ENCODE measurements at regions not wholly inside any gene's neighbourhood (a gene's known extent, or its start where the extent isn't known, plus 50 kb on each side); places are given as distances from the start of the nearest gene placed in this dataset.
"Not testable (repeated sequence)": the region's sequence is repeated elsewhere in the genome, so short reads cannot be mapped to it uniquely, and the experiment has no call there.

DNA sequence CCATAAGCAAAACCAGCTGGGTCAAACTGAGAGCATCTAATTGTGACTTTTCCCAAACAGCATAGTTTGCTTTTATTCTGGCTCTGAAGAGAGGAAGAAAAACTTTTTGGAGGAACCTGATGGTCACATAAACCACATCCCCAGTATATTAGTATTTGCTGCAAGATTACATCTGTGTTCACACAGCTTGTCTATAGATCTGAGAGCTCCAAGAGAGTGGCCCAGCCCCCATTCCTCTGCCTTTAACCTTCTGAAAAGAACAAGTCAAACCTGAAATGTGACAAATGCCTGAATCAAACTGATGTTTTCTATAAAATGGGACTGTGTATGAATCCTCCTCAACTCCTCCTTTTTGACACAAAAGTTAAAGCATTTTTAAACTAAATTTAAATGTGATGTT is 435.2 kb downstream of the ZNF479 start:
- not testable (repeated sequence) for H3K27ac Mint-ChIP-seq; H3K27me3 Mint-ChIP-seq (ENCODE audit: low read depth); H3K4me1 Mint-ChIP-seq (ENCODE audit: low read depth); H3K4me3 Mint-ChIP-seq; H3K36me3 Mint-ChIP-seq (ENCODE audit: low read depth)
- H3K9me3 Mint-ChIP-seq: peaks cover 64% of the 10 kb centered on the region

DNA sequence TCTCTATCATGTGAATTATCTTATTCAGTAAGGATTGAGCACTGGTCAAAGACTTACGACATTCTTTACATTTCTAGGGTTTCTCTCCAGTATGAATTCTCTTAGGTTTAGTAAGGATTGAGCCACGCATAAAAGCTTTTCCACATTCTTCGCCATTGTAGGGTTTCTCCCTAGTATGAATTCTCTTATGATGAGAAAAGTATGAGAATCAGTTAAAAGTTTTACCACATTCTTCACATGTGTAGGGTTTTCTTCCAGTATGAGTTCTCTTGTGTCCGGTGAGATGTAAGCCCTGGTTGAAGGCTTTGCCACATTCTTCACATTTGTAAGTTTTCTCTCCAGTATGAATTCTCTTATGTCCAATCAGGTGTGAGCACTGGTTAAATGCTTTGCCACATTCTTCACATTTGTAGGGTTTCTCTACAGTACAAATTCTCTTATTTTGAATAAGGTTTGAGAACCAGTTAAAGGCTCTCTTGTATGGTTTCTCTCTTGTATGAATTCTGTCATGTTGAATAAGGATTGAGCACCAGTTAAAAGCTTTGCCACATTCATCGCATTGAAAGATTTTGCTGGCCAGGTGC is 445.9 kb downstream of the ZNF479 start:
- H3K27ac Mint-ChIP-seq: no peak overlapping the region

DNA sequence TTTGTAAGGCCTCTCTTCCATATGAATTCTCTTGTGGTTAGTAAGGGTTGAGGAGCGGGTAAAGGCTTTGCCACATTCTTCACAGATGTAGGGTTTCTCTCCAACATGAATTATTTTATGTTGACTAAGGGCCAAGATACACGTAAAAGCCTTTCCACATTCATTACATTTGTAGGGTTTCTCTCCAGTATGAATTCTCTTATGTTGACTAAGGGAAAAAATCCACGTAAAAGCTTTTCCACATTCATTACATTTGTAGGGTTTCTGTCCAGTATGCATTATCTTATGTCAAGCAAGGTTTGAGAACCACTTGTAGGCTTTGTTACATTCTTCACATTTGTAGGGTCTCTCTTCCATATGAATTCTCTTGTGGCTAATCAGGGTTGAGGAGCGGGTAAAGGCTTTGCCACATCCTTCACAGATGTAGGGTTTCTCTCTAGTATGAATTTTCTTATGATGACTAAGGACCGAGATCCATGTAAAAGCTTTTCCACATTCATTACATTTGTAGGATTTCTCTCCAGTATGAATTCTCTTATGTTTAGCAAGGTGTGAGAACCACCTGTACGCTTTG is 493.0 kb downstream of the ZNF479 start:
- no peaks in the 10 kb centered on the region for H3K4me1 Mint-ChIP-seq (ENCODE audit: low read depth)
- no peak overlapping the region for H3K27ac Mint-ChIP-seq
- H3K27me3 Mint-ChIP-seq (ENCODE audit: low read depth): no peaks in the 10 kb centered on the region
- H3K36me3 Mint-ChIP-seq (ENCODE audit: low read depth): peaks cover 4% of the 10 kb centered on the region
- no peak overlapping the region for H3K4me3 Mint-ChIP-seq
- peaks cover 60% of the 10 kb centered on the region for H3K9me3 Mint-ChIP-seq

More for the DNA sequence above, 445.9 kb downstream of the ZNF479 start:
- H3K4me3 Mint-ChIP-seq: no peak overlapping the region
- H3K9me3 Mint-ChIP-seq: peaks cover 66% of the 10 kb centered on the region
- H3K27me3 Mint-ChIP-seq (ENCODE audit: low read depth): no peaks in the 10 kb centered on the region
- H3K36me3 Mint-ChIP-seq (ENCODE audit: low read depth): no peaks in the 10 kb centered on the region
- no peaks in the 10 kb centered on the region for H3K4me1 Mint-ChIP-seq (ENCODE audit: low read depth)

DNA sequence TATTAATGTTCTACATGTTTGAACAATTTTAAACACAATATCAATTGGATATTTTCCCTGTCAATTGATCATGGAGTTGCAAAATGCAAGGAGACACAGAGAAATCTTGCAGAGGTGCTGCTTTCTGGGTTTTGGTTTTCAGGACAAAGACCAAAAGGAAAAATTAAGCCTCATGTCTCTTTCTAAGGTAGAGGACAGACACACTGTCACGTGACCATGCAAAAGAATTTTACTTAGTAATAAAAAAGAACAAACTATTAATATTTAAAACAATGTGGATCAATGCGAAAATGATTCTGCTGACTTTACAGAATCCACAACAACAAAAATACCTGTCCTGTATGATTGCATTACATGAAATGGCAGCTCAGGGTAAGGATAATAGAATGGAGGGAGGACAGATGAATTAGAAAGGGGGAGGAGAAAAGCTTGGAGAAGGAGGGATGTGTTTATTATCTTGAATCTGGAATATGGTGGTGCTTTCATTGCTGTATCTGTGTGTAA is 493.7 kb upstream of the NUPR2 start:
- Mint-ChIP-seq H3K27me3 (ENCODE audit: low read depth) (no peaks in the 10 kb centered on the region), H3K27ac (no peak overlapping the region), H3K36me3 (ENCODE audit: low read depth) (no peaks in the 10 kb centered on the region), H3K9me3 (peaks cover 75% of the 10 kb centered on the region), H3K4me1 (ENCODE audit: low read depth) (no peaks in the 10 kb centered on the region), H3K4me3 (no peak overlapping the region)

DNA sequence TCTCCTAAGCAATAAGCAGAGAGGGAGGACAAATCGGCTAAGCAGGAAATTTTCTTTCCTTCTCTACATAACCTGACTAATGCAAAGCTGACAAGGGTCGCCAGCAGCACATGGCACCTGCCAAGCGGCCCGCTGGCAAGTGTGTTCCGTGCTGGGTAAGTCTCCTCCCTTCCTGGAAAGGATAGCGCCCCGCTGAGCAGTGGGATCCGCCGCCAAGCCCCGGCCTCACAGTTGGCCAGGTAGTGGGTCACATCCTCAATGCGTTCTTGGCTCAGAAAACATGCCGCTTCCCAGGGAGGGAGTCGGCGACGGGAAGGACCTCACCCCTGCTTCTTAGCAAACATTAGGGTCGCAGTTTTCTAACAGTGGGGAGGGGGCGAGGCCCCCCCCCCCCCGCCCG is 488.9 kb upstream of the NUPR2 start:
- Mint-ChIP-seq H3K9me3 (peaks cover 52% of the 10 kb centered on the region), H3K36me3 (ENCODE audit: low read depth) (peaks cover 2% of the 10 kb centered on the region), H3K27ac (no peak overlapping the region), H3K4me1 (ENCODE audit: low read depth) (no peaks in the 10 kb centered on the region), H3K4me3 (no peak overlapping the region), H3K27me3 (ENCODE audit: low read depth) (no peaks in the 10 kb centered on the region)

DNA sequence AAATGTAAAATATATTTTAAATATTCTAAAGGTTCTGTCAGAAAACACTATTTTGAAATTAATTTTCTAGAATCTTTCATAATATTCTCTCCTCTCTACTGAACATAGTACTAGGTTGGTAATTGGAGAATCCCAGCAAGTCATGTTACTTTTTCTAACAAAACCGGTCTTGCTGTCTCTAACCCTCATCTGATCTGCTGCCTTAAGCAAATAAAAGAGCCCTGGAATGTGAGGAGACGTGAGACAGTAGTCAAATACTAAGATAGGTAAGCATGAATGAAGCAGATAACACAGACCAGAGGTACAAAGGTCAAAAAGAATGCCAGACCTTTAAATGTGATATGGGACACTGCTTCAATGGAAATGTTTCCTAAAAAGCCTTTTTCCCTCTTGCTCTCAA is 462.4 kb upstream of the NUPR2 start:
- Mint-ChIP-seq H3K36me3 (ENCODE audit: low read depth) (no peaks in the 10 kb centered on the region), H3K4me1 (ENCODE audit: low read depth) (no peaks in the 10 kb centered on the region), H3K9me3 (peaks cover 55% of the 10 kb centered on the region), H3K4me3 (no peak overlapping the region), H3K27me3 (ENCODE audit: low read depth) (no peaks in the 10 kb centered on the region), H3K27ac (no peak overlapping the region)

DNA sequence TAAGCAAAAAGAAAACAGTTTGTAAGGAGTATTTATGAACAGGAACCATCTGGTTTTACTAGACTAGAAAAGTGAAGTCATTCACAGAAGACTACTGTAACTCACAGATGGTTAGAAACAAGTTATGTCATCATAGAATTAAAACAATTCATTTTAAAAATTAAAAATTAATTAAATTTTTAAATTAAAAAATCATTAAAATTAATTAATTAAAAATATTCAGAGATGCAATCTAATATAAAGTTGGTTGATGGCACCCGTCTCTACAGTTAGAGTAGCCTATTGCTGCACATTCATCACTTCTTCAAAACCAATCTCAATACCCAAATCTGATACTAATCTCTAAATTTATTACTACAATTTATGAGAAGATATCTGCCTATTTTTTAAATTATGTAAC is 454.8 kb upstream of the NUPR2 start:
- no peak overlapping the region for H3K4me3 Mint-ChIP-seq
- no peak overlapping the region for H3K27ac Mint-ChIP-seq
- H3K4me1 Mint-ChIP-seq (ENCODE audit: low read depth): no peaks in the 10 kb centered on the region
- no peaks in the 10 kb centered on the region for H3K36me3 Mint-ChIP-seq (ENCODE audit: low read depth)
- H3K27me3 Mint-ChIP-seq (ENCODE audit: low read depth): no peaks in the 10 kb centered on the region
- peaks cover 42% of the 10 kb centered on the region for H3K9me3 Mint-ChIP-seq

DNA sequence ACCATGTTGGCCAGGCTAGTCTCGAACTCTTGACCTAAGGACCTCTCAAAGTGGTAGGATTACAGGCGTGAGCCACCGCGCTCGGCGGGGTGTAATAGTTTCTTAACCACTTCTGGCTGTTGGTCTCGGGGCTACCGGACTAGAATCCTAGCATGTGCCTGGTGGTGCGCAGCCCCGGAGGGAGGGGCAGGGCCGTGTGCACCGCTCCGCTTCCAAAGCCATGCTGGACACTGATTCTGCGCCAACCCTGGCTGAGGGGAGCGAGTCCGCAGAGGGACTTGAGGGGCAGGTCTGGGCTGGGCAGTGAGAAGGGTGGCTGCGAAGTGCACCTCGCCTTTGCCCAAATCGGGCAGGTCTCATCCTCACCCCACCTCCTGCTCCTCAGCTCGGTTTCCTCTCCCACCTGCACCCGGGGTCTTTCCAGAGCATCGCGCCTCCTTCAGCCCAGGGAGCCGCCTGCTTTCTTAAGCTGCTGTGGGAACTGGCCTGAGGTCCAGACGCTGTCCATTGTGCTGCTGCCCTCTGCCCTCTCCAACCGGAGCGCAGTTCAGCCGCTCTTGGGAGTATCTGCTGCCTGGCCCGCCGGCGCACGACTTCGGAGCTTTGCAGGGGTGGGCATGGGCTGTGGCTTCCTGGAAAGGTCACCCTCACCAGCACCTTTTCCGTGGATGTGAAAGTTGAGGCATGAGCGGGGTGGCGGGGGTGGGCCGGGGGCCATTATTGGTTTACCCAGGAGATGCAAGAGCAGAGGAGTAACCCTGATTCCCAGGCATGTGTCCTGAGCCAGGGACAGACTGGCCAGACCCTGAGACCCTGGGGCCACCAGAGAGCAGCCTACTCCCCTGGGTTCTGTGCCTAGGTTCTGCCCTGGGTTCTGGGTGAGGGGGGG is 422.6 kb upstream of the NUPR2 start:
- peaks cover 3% of the 10 kb centered on the region for H3K36me3 Mint-ChIP-seq (ENCODE audit: low read depth)
- no peak overlapping the region for H3K27ac Mint-ChIP-seq
- H3K9me3 Mint-ChIP-seq: peaks cover 58% of the 10 kb centered on the region
- H3K27me3 Mint-ChIP-seq (ENCODE audit: low read depth): no peaks in the 10 kb centered on the region
- no peak overlapping the region for H3K4me3 Mint-ChIP-seq
- H3K4me1 Mint-ChIP-seq (ENCODE audit: low read depth): no peaks in the 10 kb centered on the region

DNA sequence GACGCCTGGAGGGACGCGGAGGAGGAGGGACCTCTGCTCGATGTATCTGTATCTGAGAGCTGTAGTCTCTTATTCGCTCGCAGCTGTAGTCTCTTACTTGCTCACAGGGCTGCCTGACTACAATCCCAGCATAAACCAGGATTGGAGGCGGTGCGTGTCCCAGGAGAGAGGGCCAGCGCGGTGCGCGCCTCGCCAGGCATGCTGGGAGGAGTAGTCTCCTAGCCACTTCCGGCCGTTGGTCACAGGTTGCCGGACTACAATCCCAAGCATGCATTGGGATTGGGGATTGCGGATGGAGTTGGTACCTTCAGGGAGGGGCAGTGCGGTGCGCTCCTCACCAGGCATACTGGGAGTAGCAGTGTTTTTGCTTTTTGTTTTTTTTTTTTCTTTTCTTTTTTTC is 421.7 kb upstream of the NUPR2 start:
- no peak overlapping the region for H3K4me3 Mint-ChIP-seq
- H3K9me3 Mint-ChIP-seq: peaks cover 59% of the 10 kb centered on the region
- H3K36me3 Mint-ChIP-seq (ENCODE audit: low read depth): peaks cover 3% of the 10 kb centered on the region
- no peak overlapping the region for H3K27ac Mint-ChIP-seq
- H3K27me3 Mint-ChIP-seq (ENCODE audit: low read depth): no peaks in the 10 kb centered on the region
- no peaks in the 10 kb centered on the region for H3K4me1 Mint-ChIP-seq (ENCODE audit: low read depth)

DNA sequence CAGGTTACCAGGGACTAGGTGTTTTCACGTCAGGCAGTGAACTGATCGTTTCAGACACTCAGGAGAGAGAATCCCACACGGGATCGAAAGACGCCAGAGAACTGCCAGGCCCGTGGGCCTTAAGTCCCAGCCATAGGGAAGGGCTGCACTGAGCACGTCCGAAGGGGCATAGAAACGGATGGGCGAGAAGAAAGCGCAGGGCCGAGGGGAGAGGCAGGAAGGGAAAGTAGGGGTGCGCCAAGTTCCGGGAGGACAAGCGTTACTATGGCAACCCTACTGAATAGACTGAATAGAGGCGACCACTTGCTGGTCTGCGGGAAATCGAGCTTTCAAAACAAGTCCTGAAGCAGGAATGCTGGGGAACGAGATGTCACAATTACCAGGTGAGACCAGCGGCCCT is 421.3 kb upstream of the NUPR2 start:
- H3K4me1 Mint-ChIP-seq (ENCODE audit: low read depth): no peaks in the 10 kb centered on the region
- H3K27ac Mint-ChIP-seq: no peak overlapping the region
- no peak overlapping the region for H3K4me3 Mint-ChIP-seq

DNA sequence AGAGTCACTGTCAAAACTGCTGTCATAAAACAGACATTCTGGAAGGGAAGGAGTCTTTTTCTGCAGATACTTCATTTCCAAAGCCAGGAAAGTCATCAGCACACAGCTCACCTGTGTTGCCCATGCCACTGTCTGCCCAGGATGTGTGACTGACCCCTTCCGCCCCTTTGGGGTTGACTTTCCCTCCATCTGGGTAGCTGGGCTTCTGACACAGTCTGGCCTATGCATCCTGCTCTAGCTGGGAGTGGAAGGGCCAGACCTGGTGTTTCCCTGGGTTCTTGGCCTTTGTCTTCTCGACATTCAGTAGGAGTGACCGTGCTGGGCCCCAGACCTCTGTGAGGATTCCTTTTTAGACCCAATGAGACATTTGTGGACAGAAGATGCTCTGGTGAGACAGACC is 378.9 kb upstream of the NUPR2 start:
- Mint-ChIP-seq H3K9me3 (peaks cover 46% of the 10 kb centered on the region), H3K36me3 (ENCODE audit: low read depth) (no peaks in the 10 kb centered on the region), H3K4me3 (no peak overlapping the region), H3K27ac (no peak overlapping the region), H3K4me1 (ENCODE audit: low read depth) (no peaks in the 10 kb centered on the region), H3K27me3 (ENCODE audit: low read depth) (no peaks in the 10 kb centered on the region)

More for the DNA sequence above, 421.3 kb upstream of the NUPR2 start:
- H3K27me3 Mint-ChIP-seq (ENCODE audit: low read depth): no peaks in the 10 kb centered on the region
- H3K36me3 Mint-ChIP-seq (ENCODE audit: low read depth): peaks cover 3% of the 10 kb centered on the region
- peaks cover 58% of the 10 kb centered on the region for H3K9me3 Mint-ChIP-seq

DNA sequence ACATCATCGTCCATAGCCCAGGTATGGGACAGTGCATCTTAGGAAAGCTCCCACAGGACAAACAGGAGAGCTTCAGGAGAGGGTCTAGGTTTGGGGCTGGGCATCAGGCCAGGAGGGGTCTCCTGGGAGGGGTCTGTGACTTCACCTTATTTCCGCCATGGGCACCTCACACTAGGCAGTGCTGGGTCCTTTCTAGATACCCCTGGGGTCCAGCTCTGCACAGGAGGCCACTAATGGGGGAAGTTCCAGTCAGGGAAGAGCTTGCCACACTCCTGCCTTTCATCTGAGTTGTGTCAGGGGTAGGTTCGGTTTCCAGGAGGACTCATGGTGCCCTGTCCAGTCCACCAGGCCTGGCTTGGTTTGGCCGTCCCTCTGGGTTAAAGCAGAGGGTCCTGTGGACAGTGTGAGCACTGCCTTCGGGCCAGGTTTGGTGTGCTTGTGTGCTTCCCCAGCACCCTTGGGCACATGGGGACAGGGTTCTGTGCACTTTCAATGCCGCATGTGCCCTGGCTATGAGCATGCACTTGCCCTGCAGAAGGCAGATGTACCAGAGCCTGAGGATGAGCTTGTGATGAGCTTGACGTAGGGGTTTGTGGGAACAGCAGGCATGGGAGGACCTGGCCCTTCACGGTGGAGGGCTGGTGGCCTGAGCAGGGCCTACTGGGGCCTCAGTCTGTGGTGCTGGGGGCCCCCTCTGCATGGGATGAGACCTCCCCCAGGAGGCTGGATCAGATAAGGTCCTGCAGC is 377.7 kb upstream of the NUPR2 start:
- no peaks in the 10 kb centered on the region for H3K27me3 Mint-ChIP-seq (ENCODE audit: low read depth)
- H3K4me3 Mint-ChIP-seq: no peak overlapping the region
- H3K27ac Mint-ChIP-seq: no peak overlapping the region
- no peaks in the 10 kb centered on the region for H3K36me3 Mint-ChIP-seq (ENCODE audit: low read depth)
- H3K9me3 Mint-ChIP-seq: peaks cover 37% of the 10 kb centered on the region
- no peaks in the 10 kb centered on the region for H3K4me1 Mint-ChIP-seq (ENCODE audit: low read depth)

DNA sequence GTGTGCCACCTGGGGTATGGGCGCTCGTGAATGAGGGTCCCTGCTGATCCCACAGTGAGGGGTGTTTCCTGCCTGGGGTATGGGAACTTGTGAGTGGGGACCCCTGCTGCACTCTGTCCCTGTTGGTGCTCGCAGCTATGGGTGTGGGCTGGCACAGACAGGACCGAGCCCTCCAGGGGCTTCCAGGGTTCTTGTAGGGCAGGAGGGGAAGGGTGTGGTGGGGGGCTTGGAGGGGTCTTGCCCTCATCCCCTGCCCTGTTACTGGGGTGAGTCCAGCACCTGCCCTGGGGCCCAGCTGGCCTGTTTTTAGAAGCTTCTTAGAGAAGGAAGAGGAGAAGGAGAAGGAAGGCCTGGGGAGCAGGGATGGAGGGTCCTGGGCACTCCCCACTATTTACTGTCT is 377.0 kb upstream of the NUPR2 start:
- no peaks in the 10 kb centered on the region for H3K27me3 Mint-ChIP-seq (ENCODE audit: low read depth)
- peaks cover 39% of the 10 kb centered on the region for H3K9me3 Mint-ChIP-seq
- no peak overlapping the region for H3K4me3 Mint-ChIP-seq
- H3K36me3 Mint-ChIP-seq (ENCODE audit: low read depth): no peaks in the 10 kb centered on the region
- no peak overlapping the region for H3K27ac Mint-ChIP-seq
- no peaks in the 10 kb centered on the region for H3K4me1 Mint-ChIP-seq (ENCODE audit: low read depth)

DNA sequence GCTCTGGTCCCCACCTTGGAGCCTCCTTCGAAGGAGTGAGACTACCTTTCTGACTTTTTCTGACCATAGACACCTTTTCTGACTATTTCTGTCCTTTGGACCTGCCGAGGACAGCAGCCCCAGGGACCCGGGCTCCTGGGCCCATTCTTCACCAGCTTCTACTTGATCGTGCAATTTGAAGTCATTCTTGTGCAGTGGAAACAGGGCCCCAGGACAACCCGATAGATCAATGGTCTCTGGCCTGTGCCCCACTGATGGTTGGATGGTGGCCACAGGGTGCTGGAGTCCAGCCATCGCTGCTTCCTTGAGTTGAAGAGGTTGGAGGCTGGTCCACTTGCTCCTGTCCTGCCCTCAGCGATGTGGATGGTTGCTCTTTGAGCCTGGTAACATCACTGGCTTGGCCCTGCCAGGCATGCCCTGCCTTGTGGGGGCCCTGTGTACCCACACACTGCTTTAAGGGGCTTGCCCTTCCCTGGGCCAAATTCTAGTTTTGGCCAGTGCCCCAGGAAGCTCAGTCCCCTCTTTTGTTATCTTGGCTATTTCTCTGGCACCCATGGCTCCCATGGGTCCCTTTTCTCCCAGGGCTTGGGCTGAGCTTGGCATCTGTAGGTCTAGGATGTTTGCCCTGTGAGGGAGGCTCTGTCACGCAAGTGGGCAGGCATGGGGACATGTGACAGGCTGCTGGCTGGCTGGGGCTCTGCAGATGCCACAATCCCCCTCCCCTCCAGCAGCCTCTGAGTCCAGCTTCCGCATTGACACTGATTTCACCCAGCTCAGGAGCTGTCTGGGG is 375.6 kb upstream of the NUPR2 start:
- Mint-ChIP-seq H3K4me3 (no peak overlapping the region), H3K27me3 (ENCODE audit: low read depth) (no peaks in the 10 kb centered on the region), H3K36me3 (ENCODE audit: low read depth) (no peaks in the 10 kb centered on the region), H3K27ac (no peak overlapping the region), H3K4me1 (ENCODE audit: low read depth) (no peaks in the 10 kb centered on the region), H3K9me3 (peaks cover 47% of the 10 kb centered on the region)
